ENCODE measurements at regions not wholly inside any gene's neighbourhood (a gene's known extent, or its start where the extent isn't known, plus 50 kb on each side); places are given as distances from the start of the nearest gene placed in this dataset.

GRCh38 chr1:114037962-114038816, 58.9 kb downstream of the OLFML3 start:
- no peak overlapping the region for H3K27ac ChIP-seq
- no peaks in the 10 kb centered on the region for H3K36me3 ChIP-seq
- H3K4me1 ChIP-seq: peaks cover 0 to 6% (median 0%) of the 10 kb centered on the region in 12 donors
- DNase-seq: no peak
- no peaks in the 10 kb centered on the region for H3K27me3 ChIP-seq
- no peak for ATAC-seq
- whole genome bisulfite sequencing, 4 donors: 61 to 74% (median 68%) methylated on average over 3 of the region's 3 CpGs
- TF ChIP-seq, protein P1, sequence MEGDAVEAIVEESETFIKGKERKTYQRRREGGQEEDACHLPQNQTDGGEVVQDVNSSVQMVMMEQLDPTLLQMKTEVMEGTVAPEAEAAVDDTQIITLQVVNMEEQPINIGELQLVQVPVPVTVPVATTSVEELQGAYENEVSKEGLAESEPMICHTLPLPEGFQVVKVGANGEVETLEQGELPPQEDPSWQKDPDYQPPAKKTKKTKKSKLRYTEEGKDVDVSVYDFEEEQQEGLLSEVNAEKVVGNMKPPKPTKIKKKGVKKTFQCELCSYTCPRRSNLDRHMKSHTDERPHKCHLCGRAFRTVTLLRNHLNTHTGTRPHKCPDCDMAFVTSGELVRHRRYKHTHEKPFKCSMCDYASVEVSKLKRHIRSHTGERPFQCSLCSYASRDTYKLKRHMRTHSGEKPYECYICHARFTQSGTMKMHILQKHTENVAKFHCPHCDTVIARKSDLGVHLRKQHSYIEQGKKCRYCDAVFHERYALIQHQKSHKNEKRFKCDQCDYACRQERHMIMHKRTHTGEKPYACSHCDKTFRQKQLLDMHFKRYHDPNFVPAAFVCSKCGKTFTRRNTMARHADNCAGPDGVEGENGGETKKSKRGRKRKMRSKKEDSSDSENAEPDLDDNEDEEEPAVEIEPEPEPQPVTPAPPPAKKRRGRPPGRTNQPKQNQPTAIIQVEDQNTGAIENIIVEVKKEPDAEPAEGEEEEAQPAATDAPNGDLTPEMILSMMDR (IDR thresholded peaks at IDR 0.05): no peak
- no peak for TF ChIP-seq POLR2A (IDR thresholded peaks at IDR 0.05)
- no peaks in the 10 kb centered on the region for H3K9me3 ChIP-seq
- intact Hi-C loops (cut with DNase I): loop anchor here in 1 of 10 donors (10.0 kb wide), 1 partner anchor 247 kb away; no protein-coding TSS in a partner anchor
- no peak overlapping the region for H3K4me3 ChIP-seq
